Keratinocyte (primary cell): ENCODE measurements at regions not wholly inside any gene's neighbourhood (a gene's known extent, or its start where the extent isn't known, plus 50 kb on each side); places are given as distances from the start of the nearest gene placed in this dataset.

ENCODE experiments used
- DNase-seq: peaks from one replicate; pipeline ENCODE4 v3.0.0-alpha.2; 2011; ENCODE audit warnings: low read depth, missing footprints, low spot score
- FAIRE-seq: peaks from 2 replicates; lab custom pipeline; 2011; peaks lifted over from hg19 to GRCh38; lab: Jason Lieb, UNC
- H2AFZ ChIP-seq: 2 replicates; pipeline ENCODE4 v1.6.0; 2012; ENCODE audit warnings: low read length, control low read depth, inconsistent platforms; ENCODE audit not compliant: control insufficient read depth
- H3K27ac ChIP-seq: 2 replicates; pipeline ENCODE4 v1.5.1; 2011; ENCODE audit warnings: low read length; ENCODE audit not compliant: control insufficient read depth, insufficient read depth
- H3K27me3 ChIP-seq: 3 replicates; pipeline ENCODE4 v1.6.0; 2011; ENCODE audit warnings: low read length; ENCODE audit not compliant: control insufficient read depth, insufficient read depth; ENCODE audit errors: extremely low read depth
- H3K36me3 ChIP-seq, 2 experiments: 2 replicates in 1 of 2; 3 replicates in 1 of 2; pipeline ENCODE4 v1.5.1; 2011; ENCODE audit warnings: low read length in 2 of 2, mild to moderate bottlenecking in 1 of 2; ENCODE audit not compliant: control insufficient read depth in 2 of 2, insufficient read depth in 2 of 2; ENCODE audit errors: extremely low read depth in 1 of 2
- H3K4me1 ChIP-seq: 3 replicates; pipeline ENCODE4 v1.5.1; 2011; ENCODE audit warnings: low read length; ENCODE audit not compliant: control insufficient read depth, insufficient read depth; ENCODE audit errors: extremely low read depth
- H3K4me2 ChIP-seq: 3 replicates; pipeline ENCODE4 v1.6.0; 2011; ENCODE audit warnings: low read depth, low read length; ENCODE audit not compliant: control insufficient read depth, insufficient read depth; ENCODE audit errors: extremely low read depth
- H3K4me3 ChIP-seq, 3 experiments: fragments of 200-600 bp in 1 of 3; sonication (generic) in 1 of 3; 2 replicates in 2 of 3; 3 replicates in 1 of 3; pipeline ENCODE4 v1.5.1; 2011 to 2016; ENCODE audit warnings: low read length in 3 of 3, mild to moderate bottlenecking in 3 of 3, control low read depth in 2 of 3, inconsistent platforms in 1 of 3, low read depth in 1 of 3, mixed read lengths in 1 of 3, mixed run types in 1 of 3, moderate library complexity in 1 of 3; ENCODE audit not compliant: control insufficient read depth in 2 of 3, insufficient read depth in 2 of 3; ENCODE audit errors: extremely low read depth in 1 of 3
- H3K79me2 ChIP-seq: 2 replicates; pipeline ENCODE4 v1.6.0; 2012; ENCODE audit warnings: low read length; ENCODE audit not compliant: control insufficient read depth, insufficient read depth
- H3K9ac ChIP-seq: 3 replicates; pipeline ENCODE4 v1.6.0; 2011; ENCODE audit warnings: low read length; ENCODE audit not compliant: control insufficient read depth, insufficient read depth; ENCODE audit errors: extremely low read depth
- H3K9me1 ChIP-seq: 3 replicates; pipeline ENCODE4 v1.6.0; 2011; ENCODE audit warnings: low read length; ENCODE audit not compliant: control insufficient read depth, insufficient read depth; ENCODE audit errors: extremely low read depth
- H3K9me3 ChIP-seq: 2 replicates; pipeline ENCODE4 v1.5.1; 2012; ENCODE audit warnings: low read depth, low read length; ENCODE audit not compliant: control insufficient read depth
- H4K20me1 ChIP-seq: 3 replicates; pipeline ENCODE4 v1.6.0; 2011; ENCODE audit warnings: low read length; ENCODE audit not compliant: control insufficient read depth, insufficient read depth; ENCODE audit errors: extremely low read depth
- EZH2 ChIP-seq: IDR thresholded peaks from one replicate; pipeline ENCODE4 v1.6.1; 2012; ENCODE audit warnings: inconsistent platforms, mild to moderate bottlenecking, low read length, moderate library complexity
- dilution Hi-C: fragments of 300-500 bp; cut with MboI; formaldehyde crosslinking; loops from one replicate; pipeline ENCODE4 v1.7.0; 2020; ENCODE audit warnings: low sequenced_read_pairs; ENCODE audit not compliant: extremely low pct_ligation_motif_present
- TF ChIP-seq, protein P1 (sequence below), 3 experiments: IDR thresholded peaks in 1 of 3; conservative IDR thresholded peaks in 1 of 3; optimal IDR thresholded peaks in 1 of 3; 2 replicates in 2 of 3; 3 replicates in 1 of 3; pipeline versions ENCODE3 to v1.5.1; 2011; ENCODE audit warnings: low read length in 3 of 3, mild to moderate bottlenecking in 3 of 3, moderate library complexity in 2 of 3, control low read depth in 1 of 3, inconsistent platforms in 1 of 3; ENCODE audit not compliant: insufficient read depth in 2 of 3; ENCODE audit errors: extremely low read depth in 1 of 3

DNA sequence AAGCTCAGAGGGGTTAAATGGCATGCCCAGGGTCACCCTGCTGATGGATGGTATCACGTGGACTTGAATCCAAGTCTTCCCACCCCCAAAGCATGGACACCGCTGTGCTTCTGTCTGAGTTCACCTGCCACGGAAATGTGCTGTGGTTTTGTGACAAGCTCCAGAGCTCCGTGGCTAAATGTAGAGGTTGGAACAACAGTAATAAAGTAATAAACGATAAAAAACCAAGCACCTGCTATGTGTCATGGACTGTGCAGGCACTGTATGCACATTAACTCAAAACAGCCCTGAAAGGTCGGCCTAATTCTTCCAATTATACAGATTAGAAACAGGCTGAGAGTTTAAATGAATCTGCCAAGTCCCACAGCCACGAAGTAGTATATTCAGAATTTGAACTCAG lies 182.1 kb upstream of the NAV2 start:
- Histone ChIP-seq H3K9me1 (no peaks in the 10 kb centered on the region), H3K27me3 (peaks cover 3% of the 10 kb centered on the region), H4K20me1 (no peaks in the 10 kb centered on the region), H3K4me1 (no peaks in the 10 kb centered on the region), H2AFZ (no peak overlapping the region), H3K9me3 (no peaks in the 10 kb centered on the region), H3K36me3 (no peaks in the 10 kb centered on the region), H3K4me3 (no peak overlapping the region), H3K4me2 (no peak overlapping the region), H3K9ac (no peak overlapping the region), H3K79me2 (no peaks in the 10 kb centered on the region), H3K27ac (no peak overlapping the region)
- TF ChIP-seq, protein P1, sequence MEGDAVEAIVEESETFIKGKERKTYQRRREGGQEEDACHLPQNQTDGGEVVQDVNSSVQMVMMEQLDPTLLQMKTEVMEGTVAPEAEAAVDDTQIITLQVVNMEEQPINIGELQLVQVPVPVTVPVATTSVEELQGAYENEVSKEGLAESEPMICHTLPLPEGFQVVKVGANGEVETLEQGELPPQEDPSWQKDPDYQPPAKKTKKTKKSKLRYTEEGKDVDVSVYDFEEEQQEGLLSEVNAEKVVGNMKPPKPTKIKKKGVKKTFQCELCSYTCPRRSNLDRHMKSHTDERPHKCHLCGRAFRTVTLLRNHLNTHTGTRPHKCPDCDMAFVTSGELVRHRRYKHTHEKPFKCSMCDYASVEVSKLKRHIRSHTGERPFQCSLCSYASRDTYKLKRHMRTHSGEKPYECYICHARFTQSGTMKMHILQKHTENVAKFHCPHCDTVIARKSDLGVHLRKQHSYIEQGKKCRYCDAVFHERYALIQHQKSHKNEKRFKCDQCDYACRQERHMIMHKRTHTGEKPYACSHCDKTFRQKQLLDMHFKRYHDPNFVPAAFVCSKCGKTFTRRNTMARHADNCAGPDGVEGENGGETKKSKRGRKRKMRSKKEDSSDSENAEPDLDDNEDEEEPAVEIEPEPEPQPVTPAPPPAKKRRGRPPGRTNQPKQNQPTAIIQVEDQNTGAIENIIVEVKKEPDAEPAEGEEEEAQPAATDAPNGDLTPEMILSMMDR (optimal IDR thresholded peaks at IDR 0.05 in 1 of 3, IDR thresholded peaks at IDR 0.05 in 1 of 3, conservative IDR thresholded peaks at IDR 0.05 in 1 of 3; ENCODE audit: extremely low read depth in 1 of 3, insufficient read depth in 2 of 3, low read length in 3 of 3) = no peak
- no peak for TF ChIP-seq EZH2
- dilution Hi-C loops = no loop called here
- DNase-seq (no peak), FAIRE-seq (no peak)

DNA sequence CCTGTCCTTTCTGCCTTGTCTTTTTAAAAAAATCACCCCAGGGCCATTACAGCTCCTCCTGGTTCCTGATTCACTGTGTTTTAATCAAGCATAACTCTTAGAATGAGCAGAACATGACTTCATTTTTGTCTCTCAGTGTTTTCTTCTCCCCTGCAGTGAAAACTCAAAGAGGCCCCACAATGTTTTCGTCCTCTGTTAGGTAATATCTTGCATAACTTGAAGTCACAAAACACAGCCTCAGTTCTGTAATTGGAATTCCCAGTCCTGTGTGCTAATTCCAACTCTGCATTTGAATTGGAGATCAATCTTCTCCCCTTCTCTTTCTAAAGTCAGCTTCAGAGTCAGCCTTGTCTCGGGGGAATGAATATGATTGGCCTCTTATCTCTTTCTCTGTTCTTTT lies 186.5 kb upstream of the NAV2 start:
- no peaks in the 10 kb centered on the region for H3K36me3 ChIP-seq
- H3K4me2 ChIP-seq = no peak overlapping the region
- dilution Hi-C loops = no loop called here
- H3K27me3 ChIP-seq = peaks cover 6% of the 10 kb centered on the region
- no peaks in the 10 kb centered on the region for H3K9me1 ChIP-seq
- no peaks in the 10 kb centered on the region for H3K9me3 ChIP-seq
- H2AFZ ChIP-seq = no peak overlapping the region
- no peak for DNase-seq
- TF ChIP-seq, protein P1 (optimal IDR thresholded peaks at IDR 0.05 in 1 of 3, IDR thresholded peaks at IDR 0.05 in 1 of 3, conservative IDR thresholded peaks at IDR 0.05 in 1 of 3; ENCODE audit: extremely low read depth in 1 of 3, insufficient read depth in 2 of 3, low read length in 3 of 3) = no peak
- no peak for TF ChIP-seq EZH2
- no peak overlapping the region for H3K27ac ChIP-seq
- H3K4me1 ChIP-seq = no peaks in the 10 kb centered on the region
- H3K4me3 ChIP-seq = no peak overlapping the region
- H3K9ac ChIP-seq = no peak overlapping the region
- no peaks in the 10 kb centered on the region for H3K79me2 ChIP-seq
- H4K20me1 ChIP-seq = no peaks in the 10 kb centered on the region
- no peak for FAIRE-seq
